GM18505 (cell line): ENCODE measurements at regions not wholly inside any gene's neighbourhood (a gene's known extent, or its start where the extent isn't known, plus 50 kb on each side); places are given as distances from the start of the nearest gene placed in this dataset.

ENCODE experiments used
- ATAC-seq: cut with Tn5 transposase; IDR thresholded peaks from one replicate; pipeline ENCODE4 v1.9.1; 2021; ENCODE audit not compliant: unreplicated experiment
- POLR2A ChIP-seq: IDR thresholded peaks from 4 replicates; pipeline ENCODE4 v1.6.1; 2011; ENCODE audit warnings: borderline replicate concordance; ENCODE audit not compliant: insufficient read depth, insufficient read length; ENCODE audit errors: extremely low read depth

DNA sequence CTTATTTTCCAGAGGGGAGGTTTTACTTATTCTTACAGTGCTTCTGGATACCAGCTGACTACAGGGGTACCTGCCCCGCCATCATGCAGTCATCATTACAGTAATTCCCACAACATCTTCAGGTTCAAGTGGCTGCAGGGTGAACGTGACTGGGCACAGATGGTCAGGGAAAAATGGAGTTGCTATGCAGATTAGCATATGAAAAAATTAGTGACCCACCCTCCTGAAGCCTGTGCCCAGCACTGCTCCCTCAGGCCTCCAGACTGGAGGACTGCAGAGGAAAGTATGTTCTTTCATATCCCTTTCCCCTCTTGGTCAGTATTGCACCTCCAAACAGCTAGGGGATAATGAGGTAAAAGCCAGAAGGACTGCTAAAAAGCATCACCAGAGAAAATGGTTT lies 937.9 kb downstream of the TUSC7 start:
- no peak for TF ChIP-seq POLR2A
- no peak for ATAC-seq

DNA sequence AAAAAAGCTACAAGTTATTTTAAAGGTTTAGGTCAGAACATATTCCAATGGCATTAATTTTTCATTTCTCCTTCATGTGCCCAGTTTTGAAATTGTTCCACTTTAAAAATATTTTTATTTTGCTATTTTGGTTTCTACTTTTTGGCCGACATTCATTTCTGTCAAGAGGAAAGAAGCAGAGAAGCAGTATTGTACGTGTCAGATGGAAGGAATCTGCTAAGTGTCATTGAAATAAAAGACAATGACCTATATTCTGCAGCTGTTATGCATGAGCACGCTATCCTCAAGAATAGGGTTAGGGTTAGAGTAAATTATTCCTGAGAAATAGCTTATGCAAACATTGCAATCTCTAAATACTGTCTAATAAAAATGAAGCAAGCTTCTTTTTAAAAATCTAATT lies 941.7 kb downstream of the TUSC7 start:
- ATAC-seq = no peak
- TF ChIP-seq POLR2A = no peak

DNA sequence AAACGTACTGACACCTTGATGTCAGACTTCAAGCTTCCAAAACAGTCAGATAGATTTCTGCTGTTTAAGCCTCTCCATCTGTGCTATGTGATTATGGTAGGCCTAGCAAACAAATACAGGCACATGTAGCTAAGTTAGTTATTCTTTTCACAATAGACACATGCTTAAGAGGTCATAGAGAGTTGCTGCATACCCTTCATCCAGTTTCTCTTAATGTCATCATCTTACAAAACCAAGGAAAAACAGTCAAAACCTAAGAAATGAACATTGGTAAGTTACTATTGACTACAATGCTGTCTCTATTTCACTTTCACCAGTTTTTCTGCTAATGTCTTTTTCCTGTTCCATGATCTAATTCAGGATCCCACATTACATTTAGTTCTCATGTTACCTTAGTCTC lies 946.8 kb downstream of the TUSC7 start:
- no peak for TF ChIP-seq POLR2A
- no peak for ATAC-seq

DNA sequence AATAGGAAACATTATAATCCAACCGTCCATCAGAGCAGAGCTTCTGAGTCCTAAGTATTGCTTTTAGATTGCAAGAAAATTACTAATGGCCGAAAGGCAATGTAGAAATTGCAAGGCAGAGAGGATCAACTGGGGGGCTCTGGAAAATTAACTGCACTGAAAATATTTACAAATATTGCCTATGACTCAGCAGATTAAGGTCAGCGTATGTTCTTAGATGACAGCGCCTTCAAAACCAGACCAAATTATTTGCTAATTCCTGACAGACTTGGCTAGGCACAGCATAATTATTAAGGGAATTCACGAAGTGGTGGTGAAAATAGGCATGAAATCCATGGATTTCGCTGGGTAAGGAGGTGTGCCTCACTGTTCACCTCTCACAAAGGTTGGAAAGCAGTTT lies 947.7 kb downstream of the TUSC7 start:
- ATAC-seq = no peak
- TF ChIP-seq POLR2A = no peak

DNA sequence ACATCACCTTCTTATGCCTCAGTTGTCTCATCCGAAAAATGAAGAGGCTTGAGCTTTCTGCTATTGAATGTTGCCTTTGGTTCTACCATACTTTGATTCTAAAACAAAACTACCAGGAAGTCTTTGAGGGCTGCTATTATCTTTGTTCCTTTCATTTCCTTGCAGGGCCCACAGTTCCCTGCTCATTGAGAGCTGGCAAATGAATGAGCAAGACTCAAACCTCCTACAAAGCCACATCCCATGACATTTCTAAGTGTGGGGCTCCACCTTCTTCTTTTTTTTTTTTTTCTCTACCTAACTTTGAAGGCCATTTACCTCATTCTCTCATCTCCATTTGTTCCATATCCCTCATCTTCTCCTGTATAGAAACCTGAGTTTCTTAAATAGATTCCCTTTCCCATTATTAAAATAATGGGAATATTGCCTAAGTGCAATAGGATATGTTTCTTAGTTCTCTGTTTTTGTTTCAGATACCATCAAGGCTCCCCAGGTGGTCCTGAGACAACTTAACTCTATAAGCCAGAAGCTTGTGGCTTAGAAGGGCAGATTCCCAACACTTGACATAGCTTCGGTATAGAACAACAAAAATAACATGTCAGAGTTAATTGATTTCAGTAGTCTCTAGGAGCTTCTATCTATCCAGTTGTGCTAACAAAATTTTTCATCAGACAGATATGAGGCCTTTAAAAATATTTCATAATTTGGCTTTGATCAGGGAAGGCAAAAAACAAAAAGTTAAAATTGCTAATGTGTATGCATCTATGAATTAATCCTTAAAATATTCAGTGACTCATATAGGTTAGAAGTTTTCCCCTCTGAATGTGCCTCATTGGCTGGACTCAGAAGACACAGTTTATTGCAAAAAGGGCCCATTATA lies 951.6 kb downstream of the TUSC7 start:
- no peak for TF ChIP-seq POLR2A
- ATAC-seq = no peak

DNA sequence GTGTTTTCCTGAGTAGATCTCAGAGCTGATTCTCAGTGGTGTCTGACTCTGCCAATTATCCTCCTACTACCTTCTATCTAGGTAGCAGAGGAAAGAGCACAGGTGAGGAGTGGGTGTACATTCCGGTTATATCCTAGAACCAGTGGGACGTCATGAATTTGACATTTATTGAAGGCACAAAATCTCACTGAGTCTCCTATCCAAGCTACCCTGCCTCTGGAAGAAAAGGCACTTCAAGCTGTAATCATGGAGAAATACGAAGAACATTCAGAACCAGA lies 952.2 kb downstream of the TUSC7 start:
- no peak for ATAC-seq
- TF ChIP-seq POLR2A = no peak

DNA sequence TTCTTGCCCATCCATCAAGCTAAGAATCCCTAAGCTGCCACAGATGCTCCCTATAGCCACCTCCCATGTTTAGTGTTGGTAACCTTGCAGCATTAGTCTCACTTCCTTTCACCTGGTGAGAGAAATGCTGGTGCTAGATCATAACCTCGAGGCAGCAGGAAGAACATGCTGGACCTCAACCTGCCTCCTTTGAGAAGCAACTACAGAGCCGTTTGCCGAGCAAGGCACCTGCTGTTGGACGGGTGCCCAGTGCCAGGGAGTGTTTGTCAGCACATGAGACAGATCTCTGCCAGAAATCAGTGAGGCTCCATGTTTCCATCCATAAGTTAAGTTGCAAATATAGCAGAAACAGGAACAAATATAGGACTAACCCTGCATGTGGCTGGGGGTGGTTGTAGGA lies 955.7 kb downstream of the TUSC7 start:
- TF ChIP-seq POLR2A = no peak
- ATAC-seq = no peak

DNA sequence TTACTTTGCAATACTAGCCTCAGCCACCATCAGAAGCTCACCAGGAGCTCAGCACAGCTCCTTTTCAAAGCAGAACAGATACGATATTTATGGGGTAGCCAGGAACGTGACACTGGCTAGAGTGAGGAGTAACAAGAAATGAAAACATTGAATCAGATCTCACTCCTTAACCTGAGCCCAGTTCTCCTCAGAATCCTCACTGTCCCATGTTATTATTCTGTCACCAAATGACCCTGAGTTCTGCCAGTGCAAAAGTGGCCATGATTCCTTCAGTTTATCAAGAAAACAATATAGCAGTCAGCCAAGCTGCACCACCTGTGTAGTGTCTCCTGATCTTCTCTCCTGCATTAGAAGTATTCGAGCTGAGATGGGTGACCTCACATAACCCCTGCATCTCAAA lies 956.7 kb downstream of the TUSC7 start:
- TF ChIP-seq POLR2A = no peak
- no peak for ATAC-seq

DNA sequence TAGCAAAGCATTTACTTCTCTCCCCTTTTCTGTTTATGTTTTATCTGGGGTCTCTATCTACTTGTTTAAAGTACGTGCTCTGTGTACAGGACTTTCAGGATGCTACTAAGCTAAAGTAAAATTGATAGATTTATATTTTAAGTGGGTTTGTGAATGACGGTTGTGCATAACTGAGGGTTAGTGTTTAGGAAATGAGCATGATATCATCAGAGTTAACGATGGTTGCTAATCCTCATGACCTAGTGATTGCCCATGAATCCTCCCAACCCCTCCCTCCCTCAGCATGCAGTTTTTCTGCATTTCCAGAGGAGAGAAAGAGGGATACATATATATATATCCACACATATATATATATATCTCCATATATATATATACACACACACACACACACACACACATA lies 957.2 kb downstream of the TUSC7 start:
- no peak for TF ChIP-seq POLR2A
- no peak for ATAC-seq

DNA sequence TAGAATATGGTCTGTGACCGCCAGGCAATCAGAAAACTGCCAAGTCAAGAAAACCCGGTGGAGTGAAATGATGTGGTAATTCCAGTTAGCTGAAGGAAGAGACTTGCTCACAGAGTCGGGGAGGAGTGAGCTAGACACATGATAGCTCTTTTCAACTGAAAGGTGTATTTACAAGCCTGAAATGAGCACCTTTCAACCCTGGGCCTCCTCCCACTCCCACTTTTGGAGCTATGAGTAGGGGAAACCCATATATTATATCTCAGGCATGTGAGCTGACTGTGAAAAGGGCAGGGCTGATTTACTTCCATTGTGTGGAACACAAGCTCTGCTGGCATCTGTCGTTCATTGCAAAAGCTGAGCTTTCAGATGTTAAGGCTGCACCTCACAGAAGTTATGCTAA lies 960.2 kb downstream of the TUSC7 start:
- ATAC-seq = no peak
- no peak for TF ChIP-seq POLR2A

DNA sequence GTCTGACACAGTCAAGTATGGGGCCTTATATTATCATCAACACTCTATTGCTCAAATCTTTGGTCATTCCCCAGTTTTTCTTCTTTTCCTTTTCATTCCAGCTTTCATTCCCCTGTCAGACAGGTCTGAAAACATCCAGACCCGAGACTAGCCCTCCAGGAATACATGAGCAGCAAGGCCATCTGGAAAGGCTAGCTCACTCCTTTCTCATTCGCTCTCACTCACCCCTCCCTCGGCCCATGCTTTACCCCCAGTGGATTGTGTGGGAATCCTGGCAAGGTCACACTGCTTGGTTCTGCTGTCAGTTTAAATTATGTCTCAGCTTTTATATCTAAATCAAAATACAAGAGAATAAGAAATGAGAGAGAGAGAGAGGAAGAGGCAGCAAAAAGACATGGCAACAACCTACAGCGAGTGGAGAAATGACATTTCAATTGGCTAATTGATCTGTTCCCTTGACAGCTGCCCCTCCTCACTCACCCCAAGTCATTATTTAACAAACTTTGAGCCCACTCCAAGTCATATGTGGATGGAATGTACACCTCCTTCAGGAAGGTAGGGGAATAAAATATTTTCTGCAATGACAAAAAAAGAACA lies 962.2 kb downstream of the TUSC7 start:
- no peak for ATAC-seq

DNA sequence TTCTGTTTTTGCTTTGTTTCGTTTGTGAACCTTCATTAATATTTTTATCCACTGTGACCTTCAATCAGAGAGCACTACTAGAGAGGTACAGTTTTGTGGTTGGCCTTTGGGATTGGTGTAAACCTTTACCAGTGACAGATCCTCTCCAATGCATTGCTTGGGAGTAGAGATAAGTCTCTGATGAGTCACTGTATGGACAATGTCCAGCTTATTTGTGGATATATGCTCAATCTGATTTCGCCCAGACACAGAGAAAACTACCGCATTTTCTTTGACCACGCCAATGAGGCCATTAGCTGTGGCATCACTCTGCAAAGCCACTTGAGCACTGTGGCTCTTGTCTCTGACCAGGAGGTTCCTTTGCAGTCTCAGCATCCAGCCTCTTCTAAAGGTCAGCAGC lies 964.7 kb downstream of the TUSC7 start:
- no peak for TF ChIP-seq POLR2A
- ATAC-seq = no peak

More for the DNA sequence above, 962.2 kb downstream of the TUSC7 start:
- no peak for TF ChIP-seq POLR2A

DNA sequence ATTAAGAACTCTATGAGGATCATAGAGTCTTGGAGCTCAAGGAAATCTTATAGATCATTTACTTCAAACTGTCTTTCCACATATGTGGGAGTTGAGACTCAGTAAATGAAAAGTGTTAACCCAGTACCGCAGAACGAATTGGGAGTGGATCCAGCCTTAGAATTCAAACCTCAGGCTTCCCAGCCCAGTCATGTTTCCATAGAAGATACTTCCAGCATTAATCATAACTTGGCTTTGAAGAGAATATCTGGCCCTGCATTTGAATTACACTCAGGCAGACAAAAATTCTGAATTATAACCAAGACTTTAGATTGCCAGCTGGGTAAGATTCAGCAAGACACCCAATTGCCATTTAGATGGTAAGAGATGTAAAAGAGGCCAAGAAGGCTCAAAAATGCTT lies 972.0 kb downstream of the TUSC7 start:
- ATAC-seq = no peak
- TF ChIP-seq POLR2A = no peak

DNA sequence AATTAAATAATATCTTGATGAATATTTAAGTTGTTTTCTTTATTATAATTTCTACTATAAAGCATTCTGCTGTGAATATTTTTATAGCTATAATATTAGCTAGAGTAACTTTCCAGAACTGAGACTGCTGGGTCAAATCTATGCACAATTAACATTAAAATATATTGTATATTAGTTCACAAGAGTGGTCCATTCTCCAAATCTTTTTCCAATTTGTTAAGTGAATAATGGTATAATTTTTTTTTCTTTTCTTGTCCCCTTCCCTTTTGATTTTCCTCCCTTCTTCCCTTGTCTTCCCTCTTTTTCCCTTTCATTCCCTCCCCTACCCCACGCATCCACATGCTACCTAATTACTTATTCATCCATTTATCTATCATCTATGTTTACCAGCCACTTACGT lies 977.5 kb downstream of the TUSC7 start:
- no peak for ATAC-seq

DNA sequence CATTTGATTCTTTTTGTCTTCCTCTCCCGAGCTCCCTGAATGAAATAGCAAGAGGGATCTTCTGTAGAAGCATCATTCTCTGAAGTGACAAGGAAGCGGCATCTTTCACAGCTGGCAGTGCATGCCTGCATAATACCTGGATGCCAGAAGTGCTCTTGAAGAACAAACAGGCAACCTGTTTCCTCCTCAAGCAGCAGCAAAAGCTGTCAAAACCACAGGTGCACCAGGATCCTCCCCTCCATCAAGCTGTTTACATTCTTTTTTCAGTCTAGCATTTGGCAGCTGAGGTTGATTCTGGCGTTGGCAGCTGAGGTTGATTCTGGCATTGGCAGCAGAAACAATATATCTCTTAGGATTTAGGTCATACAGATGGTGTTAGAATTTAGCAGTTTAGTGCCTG lies 979.0 kb downstream of the TUSC7 start:
- TF ChIP-seq POLR2A = no peak
- ATAC-seq = no peak

More for the DNA sequence above, 977.5 kb downstream of the TUSC7 start:
- no peak for TF ChIP-seq POLR2A

DNA sequence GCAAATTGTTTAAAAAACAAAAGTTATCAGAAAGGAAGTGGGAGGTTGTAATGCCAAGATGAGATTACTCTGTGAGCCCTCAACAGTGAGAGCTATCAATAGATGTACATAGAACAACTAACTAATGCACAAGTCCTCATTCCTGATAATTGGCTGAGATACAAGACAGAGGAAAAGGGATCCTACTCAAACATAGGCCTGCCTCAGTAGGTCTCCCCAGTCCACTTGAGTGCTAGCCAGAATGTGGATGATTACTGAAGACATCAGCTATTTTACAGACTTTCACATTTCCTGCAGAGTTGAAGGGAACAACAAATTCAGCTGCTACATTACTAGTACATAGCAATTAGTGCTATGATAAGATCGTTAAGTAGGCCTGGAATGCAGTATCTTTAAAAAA lies 981.9 kb downstream of the TUSC7 start:
- no peak for TF ChIP-seq POLR2A
- no peak for ATAC-seq
